ENCODE measurements at regions not wholly inside any gene's neighbourhood (a gene's known extent, or its start where the extent isn't known, plus 50 kb on each side); places are given as distances from the start of the nearest gene placed in this dataset.

DNA sequence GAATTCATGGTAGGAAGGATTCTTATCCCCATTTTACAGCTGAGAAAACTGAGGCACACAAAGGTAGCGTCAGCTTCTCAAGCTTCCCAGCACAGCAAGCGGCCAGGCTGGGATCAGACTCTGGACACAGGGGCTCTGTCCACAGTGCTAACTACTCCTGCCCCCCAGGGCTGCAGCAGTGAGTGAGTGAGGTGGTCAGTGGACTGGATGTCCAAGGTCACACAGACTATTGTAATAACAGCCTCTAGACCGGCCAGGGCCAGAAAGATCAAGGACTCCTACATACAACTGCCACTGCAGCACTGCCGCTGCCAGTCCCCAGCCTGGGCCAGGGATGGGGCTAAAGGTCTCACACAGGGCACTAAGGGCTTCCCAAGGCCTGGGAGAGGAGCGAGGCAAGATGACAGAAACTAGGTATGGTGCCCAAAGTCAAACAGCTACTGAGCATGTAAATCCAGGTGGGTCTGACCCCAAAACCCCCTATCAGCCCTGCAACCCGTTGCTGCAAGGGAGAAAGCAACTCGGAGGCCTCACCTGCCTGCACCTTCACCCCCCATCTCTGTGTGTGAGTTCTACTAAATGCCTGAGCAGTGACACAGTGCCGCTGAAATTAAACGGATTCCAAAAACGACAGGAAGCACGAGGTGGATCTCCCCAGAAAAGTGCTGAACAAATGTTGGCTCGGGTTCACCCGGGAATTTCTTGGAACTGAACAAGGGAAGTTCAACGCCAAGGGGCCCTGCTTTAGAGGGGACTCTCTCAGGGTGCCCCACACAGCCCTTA is 161.8 kb upstream of the GRK3 start (continued):
- TF ChIP-seq KDM2A (CRISPR knock-in tag; IDR thresholded peaks at IDR 0.05; ENCODE audit: borderline replicate concordance, low read depth) (peak; percentile 58), LRRFIP1 (CRISPR knock-in tag; conservative IDR thresholded peaks at IDR 0.05) (no peak), CBX5 (CRISPR knock-in tag; IDR thresholded peaks at IDR 0.05; ENCODE audit: borderline replicate concordance) (peak; percentile 69; the same call in 1 of the 2 replicates), ARNT (IDR thresholded peaks at IDR 0.05) (no peak), ELF3 (CRISPR knock-in tag; IDR thresholded peaks at IDR 0.05) (peak; percentile 43), TBX3 (IDR thresholded peaks at IDR 0.05; ENCODE audit: borderline replicate concordance) (peak; percentile 43), RXRA (CRISPR knock-in tag; IDR thresholded peaks at IDR 0.05) (peak; percentile 96), POLR2AphosphoS5 (IDR thresholded peaks at IDR 0.05; ENCODE audit: low read depth, low read length) (peak; percentile 68), ZBED4 (CRISPR knock-in tag; IDR thresholded peaks at IDR 0.05; ENCODE audit: borderline replicate concordance) (no peak; the same call in 1 of the 2 replicates), HOMEZ (CRISPR knock-in tag; IDR thresholded peaks at IDR 0.05; ENCODE audit: low read depth) (peak; percentile 73; the same call in 1 of the 2 replicates), ZFP36 (IDR thresholded peaks at IDR 0.05; ENCODE audit: borderline replicate concordance, low read depth, low read length, partially characterized antibody) (no peak), TEAD2 (CRISPR knock-in tag; IDR thresholded peaks at IDR 0.05) (no peak), MYNN (CRISPR knock-in tag; IDR thresholded peaks at IDR 0.05; ENCODE audit: low read depth) (no peak)
- TF ChIP-seq, protein P1, sequence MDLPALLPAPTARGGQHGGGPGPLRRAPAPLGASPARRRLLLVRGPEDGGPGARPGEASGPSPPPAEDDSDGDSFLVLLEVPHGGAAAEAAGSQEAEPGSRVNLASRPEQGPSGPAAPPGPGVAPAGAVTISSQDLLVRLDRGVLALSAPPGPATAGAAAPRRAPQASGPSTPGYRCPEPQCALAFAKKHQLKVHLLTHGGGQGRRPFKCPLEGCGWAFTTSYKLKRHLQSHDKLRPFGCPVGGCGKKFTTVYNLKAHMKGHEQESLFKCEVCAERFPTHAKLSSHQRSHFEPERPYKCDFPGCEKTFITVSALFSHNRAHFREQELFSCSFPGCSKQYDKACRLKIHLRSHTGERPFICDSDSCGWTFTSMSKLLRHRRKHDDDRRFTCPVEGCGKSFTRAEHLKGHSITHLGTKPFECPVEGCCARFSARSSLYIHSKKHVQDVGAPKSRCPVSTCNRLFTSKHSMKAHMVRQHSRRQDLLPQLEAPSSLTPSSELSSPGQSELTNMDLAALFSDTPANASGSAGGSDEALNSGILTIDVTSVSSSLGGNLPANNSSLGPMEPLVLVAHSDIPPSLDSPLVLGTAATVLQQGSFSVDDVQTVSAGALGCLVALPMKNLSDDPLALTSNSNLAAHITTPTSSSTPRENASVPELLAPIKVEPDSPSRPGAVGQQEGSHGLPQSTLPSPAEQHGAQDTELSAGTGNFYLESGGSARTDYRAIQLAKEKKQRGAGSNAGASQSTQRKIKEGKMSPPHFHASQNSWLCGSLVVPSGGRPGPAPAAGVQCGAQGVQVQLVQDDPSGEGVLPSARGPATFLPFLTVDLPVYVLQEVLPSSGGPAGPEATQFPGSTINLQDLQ (CRISPR knock-in tag; IDR thresholded peaks at IDR 0.05): no peak; the same call in 1 of the 2 replicates
- TF ChIP-seq, protein P2, sequence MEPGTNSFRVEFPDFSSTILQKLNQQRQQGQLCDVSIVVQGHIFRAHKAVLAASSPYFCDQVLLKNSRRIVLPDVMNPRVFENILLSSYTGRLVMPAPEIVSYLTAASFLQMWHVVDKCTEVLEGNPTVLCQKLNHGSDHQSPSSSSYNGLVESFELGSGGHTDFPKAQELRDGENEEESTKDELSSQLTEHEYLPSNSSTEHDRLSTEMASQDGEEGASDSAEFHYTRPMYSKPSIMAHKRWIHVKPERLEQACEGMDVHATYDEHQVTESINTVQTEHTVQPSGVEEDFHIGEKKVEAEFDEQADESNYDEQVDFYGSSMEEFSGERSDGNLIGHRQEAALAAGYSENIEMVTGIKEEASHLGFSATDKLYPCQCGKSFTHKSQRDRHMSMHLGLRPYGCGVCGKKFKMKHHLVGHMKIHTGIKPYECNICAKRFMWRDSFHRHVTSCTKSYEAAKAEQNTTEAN (CRISPR knock-in tag; conservative IDR thresholded peaks at IDR 0.05): peak; percentile 71; the same call in 1 of the 2 replicates

Data from HepG2 (cell line).